Kidney capillary endothelial cell (primary cell): ENCODE measurements at regions not wholly inside any gene's neighbourhood (a gene's known extent, or its start where the extent isn't known, plus 50 kb on each side); places are given as distances from the start of the nearest gene placed in this dataset.
"Not testable (repeated sequence)": the region's sequence is repeated elsewhere in the genome, so short reads cannot be mapped to it uniquely, and the experiment has no call there.

ENCODE experiments used
- DNase-seq: peaks from one replicate; pipeline ENCODE4 v3.0.0-alpha.2; 2018; ENCODE audit warnings: low spot score

DNA sequence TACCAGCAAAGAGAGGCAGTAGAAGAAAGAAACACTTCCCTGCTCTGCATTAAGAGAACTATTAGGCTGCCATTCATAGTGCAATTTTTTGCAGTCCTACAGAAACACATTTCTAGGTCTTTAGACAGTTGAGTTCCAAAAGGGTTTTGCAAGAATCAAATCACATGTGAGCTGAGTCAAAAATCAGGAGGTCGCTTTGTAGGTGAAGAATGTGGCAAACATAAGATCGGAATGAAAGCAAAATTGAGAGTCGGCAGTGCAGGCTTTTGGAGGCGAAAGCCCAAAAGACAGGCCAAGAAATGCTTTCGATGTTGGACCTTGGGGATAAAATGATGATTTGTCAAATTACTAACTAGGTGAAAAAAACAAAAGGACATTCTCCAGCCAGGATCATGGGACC lies 213.5 kb upstream of the NRIP1 start:
- DNase-seq: no peak

DNA sequence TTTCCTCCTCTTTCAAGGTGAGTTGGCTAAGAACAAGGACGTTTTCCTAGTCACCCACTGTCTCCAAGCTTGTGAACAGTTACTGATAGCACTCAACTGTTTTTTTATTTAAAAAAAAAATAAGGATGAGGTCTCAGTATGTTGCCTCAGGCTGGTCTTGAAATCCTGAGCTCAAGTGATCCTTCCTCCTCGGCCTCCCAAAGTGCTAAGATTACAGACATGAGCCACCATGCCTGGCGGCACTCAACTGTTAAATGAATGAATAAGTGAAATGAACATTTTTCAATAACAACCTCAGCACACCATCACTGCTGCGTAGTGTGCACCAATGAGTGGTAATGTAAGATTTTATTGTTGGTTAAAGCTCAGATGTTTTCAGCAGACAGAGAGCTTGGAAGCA lies 214.1 kb upstream of the NRIP1 start:
- no peak for DNase-seq

DNA sequence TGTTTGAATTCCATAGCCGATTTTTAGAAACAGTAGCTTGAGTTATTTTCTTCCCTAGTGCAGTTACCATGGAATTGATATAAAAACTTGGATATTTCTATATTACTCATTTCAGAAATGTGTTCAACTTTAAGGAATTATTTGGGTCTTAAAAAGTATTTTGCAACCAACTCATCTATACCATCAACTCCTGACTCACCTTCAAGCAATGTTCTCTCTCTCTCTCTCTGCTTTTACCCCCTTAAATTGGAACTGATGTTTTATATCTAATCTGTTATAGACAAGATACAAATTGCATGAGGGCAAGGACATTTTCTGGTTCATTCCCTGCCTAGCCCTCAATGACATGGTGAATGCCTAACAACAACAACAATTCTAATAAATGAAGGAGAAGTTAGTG lies 214.7 kb upstream of the NRIP1 start:
- DNase-seq: no peak

GRCh38 chr21:15281714-15282113 lies 216.9 kb upstream of the NRIP1 start:
- no peak for DNase-seq

DNA sequence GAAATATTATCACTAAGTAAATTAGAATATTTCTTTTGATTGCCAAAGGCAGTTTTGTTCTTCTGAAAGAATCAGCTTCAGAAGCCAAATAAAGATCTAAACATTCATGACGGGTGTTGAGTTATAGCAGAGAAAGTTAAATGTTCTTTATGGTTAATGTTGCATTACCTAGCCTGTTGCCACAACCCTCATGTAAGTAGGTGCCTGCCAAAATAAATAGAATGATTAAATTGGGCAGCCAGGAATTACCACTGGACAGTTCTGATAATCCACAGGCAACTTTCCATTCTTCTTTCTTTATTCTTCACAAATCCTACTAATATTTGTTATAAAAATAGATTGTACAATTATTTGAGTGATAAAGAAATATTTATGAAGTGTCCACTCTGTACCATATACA lies 217.9 kb upstream of the NRIP1 start:
- DNase-seq: no peak

- DNase-seq: no peak
Observed at GRCh38 chr21:15283138-15283537, 218.3 kb upstream of the NRIP1 start.

GRCh38 chr21:15283789-15284188 lies 219.0 kb upstream of the NRIP1 start:
- no peak for DNase-seq

- DNase-seq: no peak
Observed at GRCh38 chr21:15285556-15285955, 220.8 kb upstream of the NRIP1 start.

DNA sequence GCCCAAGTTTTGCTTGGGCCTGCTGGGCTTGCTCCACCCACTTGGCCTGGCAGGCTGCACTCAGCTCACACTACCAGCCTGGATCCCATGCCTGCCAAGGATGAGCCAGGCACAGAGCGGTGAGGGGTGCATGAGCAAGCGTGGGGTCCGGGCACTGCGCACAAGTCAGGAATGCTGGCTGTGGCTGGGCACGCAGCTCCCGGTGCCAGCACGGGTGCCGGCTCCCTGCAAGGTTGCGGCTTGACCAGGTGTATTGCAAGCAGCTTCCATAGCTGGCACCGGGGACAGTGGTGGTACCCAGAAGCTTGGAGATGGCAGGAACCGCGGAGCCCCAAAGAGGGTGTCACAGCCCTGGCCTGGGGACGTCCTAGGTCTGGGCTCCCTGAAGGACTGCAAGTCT lies 224.4 kb upstream of the NRIP1 start:
- DNase-seq: no peak

GRCh38 chr21:15289896-15290841 lies 225.4 kb upstream of the NRIP1 start:
- DNase-seq: no peak

DNA sequence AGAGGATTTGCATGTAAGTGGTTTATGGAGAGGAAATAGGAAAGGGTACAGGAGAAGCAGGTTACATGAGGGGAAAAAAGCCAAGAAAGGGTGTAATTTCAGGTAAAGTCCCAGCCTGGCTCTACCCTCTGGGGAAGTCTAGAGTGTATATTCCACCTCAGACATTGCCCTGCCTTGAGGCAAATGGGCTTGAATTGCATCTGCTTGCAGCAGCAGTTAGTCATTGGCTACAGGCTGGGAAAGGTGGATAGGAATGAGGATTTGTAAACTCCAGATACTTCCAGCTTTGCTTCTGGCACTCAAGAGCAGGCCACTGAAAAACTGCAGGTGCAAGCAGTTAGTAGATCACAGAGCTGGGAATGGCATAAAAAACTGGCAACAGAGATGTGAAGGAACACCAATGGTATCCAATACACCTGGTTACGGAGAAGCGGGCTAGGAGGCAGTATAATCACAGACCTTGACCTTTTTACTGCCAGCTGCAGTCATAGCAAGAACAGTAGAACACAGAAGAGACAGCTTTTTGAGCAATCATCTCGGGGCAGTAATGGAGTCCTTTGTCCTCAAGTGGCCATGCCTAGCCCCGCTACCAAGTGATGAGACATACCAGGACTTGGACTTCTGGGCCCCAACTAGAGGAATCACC lies 226.9 kb upstream of the NRIP1 start:
- DNase-seq: no peak

DNA sequence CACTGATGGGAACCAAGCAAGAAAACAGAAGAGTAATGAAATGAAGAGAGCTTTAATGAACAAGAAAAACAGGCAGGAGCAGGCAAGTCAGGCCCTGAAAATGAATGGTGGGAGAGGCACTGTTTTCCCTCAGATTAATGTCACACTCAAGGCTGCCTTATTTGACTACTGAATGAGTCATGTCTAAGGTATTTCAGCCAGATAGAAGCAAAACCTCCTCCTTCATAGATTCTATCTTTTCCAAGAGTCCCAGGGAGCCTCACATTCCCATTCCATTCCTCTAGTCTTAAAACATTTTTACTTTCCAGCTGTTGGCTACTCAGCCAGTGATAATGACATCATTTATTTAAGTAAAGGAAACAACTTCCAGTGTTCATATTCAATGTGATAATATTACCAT lies 228.4 kb upstream of the NRIP1 start:
- peak; percentile 43 for DNase-seq

DNA sequence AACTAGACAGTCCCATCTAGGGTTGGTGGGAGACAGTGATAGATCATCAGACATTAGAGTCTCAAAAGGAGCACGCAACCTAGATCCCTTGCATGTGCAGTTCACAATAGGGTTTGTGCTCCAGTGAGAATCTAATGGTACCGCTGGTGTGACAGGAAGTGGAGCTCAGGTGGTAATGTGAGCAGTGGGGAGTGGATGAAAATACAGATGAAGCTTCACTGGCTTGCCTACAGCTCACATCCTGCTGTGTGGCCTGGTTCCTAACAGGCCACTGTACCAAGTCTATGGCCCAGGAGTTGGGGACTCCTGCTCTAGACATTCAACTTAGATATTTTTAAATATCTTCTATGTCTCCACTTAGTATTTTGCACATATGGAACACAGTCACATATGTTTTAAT lies 231.1 kb upstream of the NRIP1 start:
- DNase-seq: no peak

DNA sequence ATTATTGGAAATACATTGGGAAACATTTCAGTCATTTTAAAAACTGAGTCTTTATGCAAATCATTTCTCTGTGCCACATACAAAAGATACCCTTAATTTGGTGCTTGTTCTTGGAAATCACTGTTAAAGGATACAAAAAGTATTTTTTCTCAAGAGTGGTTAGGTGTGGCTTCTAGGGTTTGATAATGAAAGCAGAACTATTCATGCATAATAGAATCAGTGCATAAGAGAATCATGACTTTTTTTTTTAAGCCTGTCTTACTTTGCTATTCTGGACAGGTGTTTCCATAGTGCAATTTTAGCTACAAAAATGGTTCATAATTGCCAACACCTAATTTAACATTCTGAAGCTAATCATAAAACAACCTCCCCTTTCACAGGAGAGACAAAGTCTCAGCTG lies 233.0 kb upstream of the NRIP1 start:
- no peak for DNase-seq

GRCh38 chr21:15298306-15298705 lies 233.5 kb upstream of the NRIP1 start:
- DNase-seq: no peak

DNA sequence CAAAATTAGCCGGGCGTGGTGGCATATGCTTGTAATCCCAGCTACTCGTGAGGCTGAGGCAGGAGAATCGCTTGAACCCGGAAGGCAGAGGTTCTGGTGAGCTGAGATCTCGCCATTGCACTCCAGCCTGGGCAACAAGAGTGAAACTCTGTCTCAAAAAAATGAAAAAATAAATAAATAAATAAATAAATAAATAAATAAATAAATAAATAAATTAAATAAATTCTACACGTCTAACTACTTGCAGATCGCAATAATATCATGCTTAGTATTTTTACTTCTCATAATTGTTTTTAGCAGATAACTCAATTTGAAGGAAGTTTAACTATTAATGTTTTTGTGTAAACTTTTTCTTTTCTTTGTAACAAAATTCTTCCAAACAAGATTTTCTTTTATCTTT lies 234.0 kb upstream of the NRIP1 start:
- not testable (repeated sequence) for DNase-seq

DNA sequence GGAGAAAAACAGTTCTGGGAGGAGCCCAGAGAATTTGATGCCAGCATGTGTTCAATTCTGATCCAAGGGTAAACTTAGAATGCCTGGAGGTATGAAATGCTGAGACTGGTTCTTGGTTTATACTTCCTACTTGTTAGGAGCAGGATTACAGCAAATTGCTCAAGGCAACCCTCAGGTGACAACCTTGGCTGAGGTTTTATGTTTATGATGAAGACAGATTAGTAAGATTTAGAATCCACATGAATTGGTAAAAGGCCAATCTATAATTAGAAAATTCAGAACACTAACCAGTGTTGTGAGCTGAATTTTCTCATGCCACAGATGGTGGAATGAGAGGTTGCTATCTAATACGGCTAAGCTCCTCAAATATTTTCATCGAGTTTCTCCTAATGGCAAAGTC lies 235.3 kb upstream of the NRIP1 start:
- DNase-seq: no peak

GRCh38 chr21:15301014-15301413 lies 236.2 kb upstream of the NRIP1 start:
- DNase-seq: no peak

DNA sequence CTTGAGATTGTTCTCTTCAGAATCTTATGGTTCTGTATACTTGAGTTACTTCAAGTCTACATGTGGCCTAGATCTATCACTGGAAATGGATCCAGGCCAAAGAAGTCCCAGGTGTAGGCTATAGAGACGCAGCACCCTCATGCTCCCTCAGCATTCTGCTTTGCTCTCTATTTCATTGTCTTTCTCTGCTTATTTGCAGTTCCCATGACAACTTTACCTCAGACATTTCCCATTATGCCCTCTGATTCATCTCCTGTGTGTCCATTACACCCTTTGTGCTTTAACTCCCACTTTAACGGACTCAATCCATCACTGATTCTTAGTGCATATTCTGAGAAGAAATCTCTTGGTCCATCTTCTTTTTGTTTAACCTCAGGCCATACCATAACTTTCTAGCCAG lies 236.9 kb upstream of the NRIP1 start:
- peak; percentile 6 for DNase-seq

DNA sequence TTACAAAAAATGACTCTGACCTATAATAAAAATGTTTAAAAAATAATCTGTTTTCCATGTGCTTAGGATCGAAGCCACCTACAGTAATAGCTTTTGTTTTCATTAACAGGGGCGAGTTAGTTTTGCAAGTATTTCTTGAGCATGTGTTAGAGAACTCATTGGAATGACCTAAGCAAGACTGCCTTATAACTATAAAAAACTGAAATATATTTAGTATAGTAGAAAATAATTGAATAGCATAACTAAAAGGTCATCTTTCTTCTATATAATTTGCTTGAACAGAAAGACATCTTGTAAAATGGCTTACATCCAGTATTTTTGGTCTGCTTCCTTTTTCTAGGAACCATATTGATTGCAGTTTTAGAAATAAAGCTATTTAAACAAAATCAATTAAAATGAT lies 241.5 kb upstream of the NRIP1 start:
- no peak for DNase-seq

- DNase-seq: no peak
Observed at GRCh38 chr21:15308333-15308732, 243.5 kb upstream of the NRIP1 start.

GRCh38 chr21:15309022-15309590 lies 244.3 kb upstream of the NRIP1 start:
- no peak for DNase-seq

GRCh38 chr21:15309721-15310120 lies 244.9 kb upstream of the NRIP1 start:
- DNase-seq: no peak
